Jurkat, Clone E6-1 (cell line): ENCODE measurements at regions not wholly inside any gene's neighbourhood (a gene's known extent, or its start where the extent isn't known, plus 50 kb on each side); places are given as distances from the start of the nearest gene placed in this dataset.

ENCODE experiments used
- DNase-seq: peaks from one replicate; pipeline ENCODE4 v3.0.0-alpha.2; 2011; ENCODE audit warnings: low read depth, low spot score
- H3K4me3 ChIP-seq: 2 replicates; pipeline ENCODE4 v1.5.1; 2011; ENCODE audit warnings: mild to moderate bottlenecking, low read length, control low read depth, moderate library complexity

GRCh38 chr4:126268106-126268505 is 953.4 kb downstream of the FAT4 start:
- H3K4me3 ChIP-seq, result no peak overlapping the region
- no peak for DNase-seq

GRCh38 chr4:126269106-126269505 is 954.4 kb downstream of the FAT4 start:
- DNase-seq, result no peak

GRCh38 chr4:126271292-126271691 is 956.5 kb downstream of the FAT4 start:
- DNase-seq, result no peak
- no peak overlapping the region for H3K4me3 ChIP-seq

More at GRCh38 chr4:126269106-126269505, 954.4 kb downstream of the FAT4 start:
- no peak overlapping the region for H3K4me3 ChIP-seq

GRCh38 chr4:126273746-126274145 is 959.0 kb downstream of the FAT4 start:
- no peak for DNase-seq
- H3K4me3 ChIP-seq, result no peak overlapping the region

GRCh38 chr4:126291886-126292285 is 977.1 kb downstream of the FAT4 start:
- no peak for DNase-seq
- H3K4me3 ChIP-seq, result no peak overlapping the region

GRCh38 chr4:126298271-126298670 is 983.5 kb downstream of the FAT4 start:
- H3K4me3 ChIP-seq, result no peak overlapping the region
- DNase-seq, result no peak

- DNase-seq, result no peak
- no peak overlapping the region for H3K4me3 ChIP-seq
Measured at GRCh38 chr4:126306152-126306869, 991.6 kb downstream of the FAT4 start.

GRCh38 chr4:126318376-126318775 is 1003.6 kb downstream of the FAT4 start:
- DNase-seq, result no peak
- H3K4me3 ChIP-seq, result no peak overlapping the region

- no peak overlapping the region for H3K4me3 ChIP-seq
Measured at GRCh38 chr4:126328914-126329313, 1014.2 kb downstream of the FAT4 start.

GRCh38 chr4:126338548-126338947 is 1023.8 kb downstream of the FAT4 start:
- no peak overlapping the region for H3K4me3 ChIP-seq
- no peak for DNase-seq

More at GRCh38 chr4:126328914-126329313, 1014.2 kb downstream of the FAT4 start:
- no peak for DNase-seq

- no peak overlapping the region for H3K4me3 ChIP-seq
- DNase-seq, result no peak
Measured at GRCh38 chr4:126341927-126342326, 1027.2 kb downstream of the FAT4 start.

GRCh38 chr4:126344472-126344871 is 1029.7 kb downstream of the FAT4 start:
- no peak for DNase-seq
- H3K4me3 ChIP-seq, result no peak overlapping the region

GRCh38 chr4:126346654-126347053 is 1031.9 kb downstream of the FAT4 start:
- H3K4me3 ChIP-seq, result no peak overlapping the region
- no peak for DNase-seq

GRCh38 chr4:126354784-126355183 is 1040.0 kb downstream of the FAT4 start:
- no peak overlapping the region for H3K4me3 ChIP-seq
- no peak for DNase-seq

GRCh38 chr4:126358041-126358440 is 1043.3 kb downstream of the FAT4 start:
- H3K4me3 ChIP-seq, result no peak overlapping the region
- DNase-seq, result no peak

GRCh38 chr4:126361287-126361686 is 1046.5 kb downstream of the FAT4 start:
- no peak overlapping the region for H3K4me3 ChIP-seq
- DNase-seq, result no peak

- no peak overlapping the region for H3K4me3 ChIP-seq
- DNase-seq, result no peak
Measured at GRCh38 chr4:126364311-126364911, 1049.7 kb downstream of the FAT4 start.

- H3K4me3 ChIP-seq, result no peak overlapping the region
Measured at GRCh38 chr4:126369076-126369475, 1054.3 kb downstream of the FAT4 start.

GRCh38 chr4:126372634-126373033 is 1057.9 kb downstream of the FAT4 start:
- H3K4me3 ChIP-seq, result no peak overlapping the region
- no peak for DNase-seq

More at GRCh38 chr4:126369076-126369475, 1054.3 kb downstream of the FAT4 start:
- no peak for DNase-seq

GRCh38 chr4:126375462-126376054 is 1060.8 kb downstream of the FAT4 start:
- H3K4me3 ChIP-seq, result no peak overlapping the region
- no peak for DNase-seq
